MM.1S (cell line): ENCODE measurements at regions not wholly inside any gene's neighbourhood (a gene's known extent, or its start where the extent isn't known, plus 50 kb on each side); places are given as distances from the start of the nearest gene placed in this dataset.

Source experiments
- DNase-seq: peaks from one replicate; pipeline ENCODE4 v3.0.0-alpha.2; 2015
- H2AFZ ChIP-seq: fragments of 300-600 bp; sonication (generic); 2 replicates; pipeline ENCODE4 v1.6.0; 2016; ENCODE audit warnings: antibody characterized with exemption, low read length
- H3F3A ChIP-seq: fragments of 300-600 bp; sonication (generic); 2 replicates; pipeline ENCODE4 v1.6.1; 2016; ENCODE audit warnings: mild to moderate bottlenecking, antibody characterized with exemption, low read length, moderate library complexity, mixed read lengths; ENCODE audit not compliant: insufficient read depth
- H3K27ac ChIP-seq: fragments of 300-600 bp; sonication (generic); 2 replicates; pipeline ENCODE4 v1.5.1; 2016; ENCODE audit warnings: mild to moderate bottlenecking, low read length
- H3K27me3 ChIP-seq: fragments of 300-600 bp; sonication (generic); replicated peaks from 2 replicates; pipeline ENCODE4 v1.6.0; 2016; ENCODE audit warnings: low read length; ENCODE audit not compliant: insufficient read depth
- H3K36me3 ChIP-seq: fragments of 300-600 bp; sonication (generic); replicated peaks from 2 replicates; pipeline ENCODE4 v1.6.1; 2016; ENCODE audit warnings: mild to moderate bottlenecking, low read length, mixed read lengths; ENCODE audit not compliant: insufficient read depth
- H3K4me1 ChIP-seq: fragments of 300-600 bp; sonication (generic); 2 replicates; pipeline ENCODE4 v1.6.1; 2016; ENCODE audit warnings: low read length, mixed read lengths
- H3K4me2 ChIP-seq: fragments of 300-600 bp; sonication (generic); 2 replicates; pipeline ENCODE4 v1.6.0; 2016; ENCODE audit warnings: low read depth, low read length
- H3K4me3 ChIP-seq: fragments of 300-600 bp; sonication (generic); 2 replicates; pipeline ENCODE4 v1.5.1; 2016; ENCODE audit warnings: low read length, mixed read lengths
- H3K79me2 ChIP-seq: fragments of 300-600 bp; sonication (generic); 2 replicates; pipeline ENCODE4 v1.6.1; 2016; ENCODE audit warnings: mixed run types, low read length, mixed read lengths
- H3K9ac ChIP-seq: fragments of 300-600 bp; sonication (generic); 2 replicates; pipeline ENCODE4 v1.6.1; 2016; ENCODE audit warnings: low read length, mixed read lengths
- H3K9me2 ChIP-seq: fragments of 300-600 bp; sonication (generic); replicated peaks from 2 replicates; pipeline ENCODE4 v1.6.1; 2016; ENCODE audit warnings: mild to moderate bottlenecking, low read length, mixed read lengths; ENCODE audit not compliant: insufficient read depth
- H3K9me3 ChIP-seq: fragments of 300-600 bp; sonication (generic); replicated peaks from 2 replicates; pipeline ENCODE4 v1.6.1; 2016; ENCODE audit warnings: mild to moderate bottlenecking, low read length, mixed read lengths; ENCODE audit not compliant: insufficient read depth
- H4K20me1 ChIP-seq: fragments of 300-600 bp; sonication (generic); 2 replicates; pipeline ENCODE4 v1.6.1; 2016; ENCODE audit warnings: mild to moderate bottlenecking, low read length, moderate library complexity, mixed read lengths; ENCODE audit not compliant: insufficient read depth
- CTCF ChIP-seq: fragments of 300-600 bp; sonication (generic); IDR thresholded peaks from 2 replicates; pipeline ENCODE4 v1.5.1; 2016; ENCODE audit warnings: antibody characterized with exemption, low read length, mixed read lengths
- EZH2 ChIP-seq: fragments of 300-600 bp; sonication (generic); optimal IDR thresholded peaks from 2 replicates; pipeline ENCODE3; 2017; ENCODE audit warnings: low read depth, mild to moderate bottlenecking, antibody characterized with exemption, low read length, mixed read lengths
- EZH2phosphoT487 ChIP-seq: fragments of 300-600 bp; sonication (generic); IDR thresholded peaks from 2 replicates; pipeline ENCODE4 v1.6.1; 2018; ENCODE audit warnings: antibody characterized with exemption, low read length

DNA sequence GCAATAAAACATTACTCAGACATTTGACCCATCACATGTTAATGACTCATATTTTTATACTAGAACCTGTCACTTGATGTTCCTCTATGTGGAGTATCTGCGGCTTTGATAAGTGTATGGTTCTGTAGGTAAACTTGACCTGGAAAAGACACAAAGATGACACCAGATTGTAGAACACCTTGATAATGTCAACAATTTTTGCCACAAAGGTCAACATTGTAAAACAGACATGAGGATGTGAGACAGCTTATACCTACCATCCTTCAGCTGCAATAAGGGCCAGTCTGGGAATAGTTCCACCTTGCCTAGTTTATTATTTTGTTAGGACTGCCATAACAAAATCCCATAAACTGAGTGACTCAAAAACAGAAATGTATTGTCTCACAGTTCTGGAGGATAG is 202.4 kb downstream of the LMBRD1 start:
- Histone ChIP-seq H3K27ac (no peak overlapping the region), H3F3A (no peaks in the 10 kb centered on the region), H4K20me1 (no peaks in the 10 kb centered on the region), H3K9me2 (no peaks in the 10 kb centered on the region), H3K4me3 (no peak overlapping the region), H3K79me2 (no peaks in the 10 kb centered on the region), H3K4me2 (no peak overlapping the region), H3K27me3 (no peaks in the 10 kb centered on the region), H3K9ac (no peak overlapping the region), H3K9me3 (no peaks in the 10 kb centered on the region), H3K4me1 (no peaks in the 10 kb centered on the region), H2AFZ (no peak overlapping the region), H3K36me3 (no peaks in the 10 kb centered on the region)
- no peak for TF ChIP-seq EZH2
- no peak for TF ChIP-seq EZH2phosphoT487
- TF ChIP-seq CTCF, result no peak
- no peak for DNase-seq

GRCh38 chr6:69593706-69594105 is 203.1 kb downstream of the LMBRD1 start:
- Histone ChIP-seq H3F3A (no peaks in the 10 kb centered on the region), H3K9me2 (no peaks in the 10 kb centered on the region), H3K4me2 (no peak overlapping the region), H3K79me2 (no peaks in the 10 kb centered on the region), H3K9ac (no peak overlapping the region), H3K27ac (no peak overlapping the region), H3K4me3 (no peak overlapping the region), H3K27me3 (no peaks in the 10 kb centered on the region), H3K4me1 (no peaks in the 10 kb centered on the region), H3K36me3 (no peaks in the 10 kb centered on the region), H4K20me1 (no peaks in the 10 kb centered on the region), H2AFZ (no peak overlapping the region), H3K9me3 (no peaks in the 10 kb centered on the region)
- DNase-seq, result no peak
- TF ChIP-seq EZH2phosphoT487 (no peak), CTCF (no peak), EZH2 (no peak)

GRCh38 chr6:69589626-69590025 is 207.2 kb downstream of the LMBRD1 start:
- no peak for TF ChIP-seq CTCF
- Histone ChIP-seq H3K36me3 (no peaks in the 10 kb centered on the region), H3K27me3 (0 out of 2 replicates have a peak, but pooled peaks cover 3% of the 10 kb centered on the region), H3K9me2 (no peaks in the 10 kb centered on the region), H3K4me2 (no peak overlapping the region), H3K79me2 (no peaks in the 10 kb centered on the region), H3K27ac (no peak overlapping the region), H3K9ac (no peak overlapping the region), H3K4me3 (no peak overlapping the region), H2AFZ (no peak overlapping the region), H4K20me1 (no peaks in the 10 kb centered on the region), H3K4me1 (peaks cover 14% of the 10 kb centered on the region), H3F3A (peaks cover 8% of the 10 kb centered on the region), H3K9me3 (no peaks in the 10 kb centered on the region)
- no peak for DNase-seq
